ENCODE measurements at regions not wholly inside any gene's neighbourhood (a gene's known extent, or its start where the extent isn't known, plus 50 kb on each side); places are given as distances from the start of the nearest gene placed in this dataset.
"Not testable (repeated sequence)": the region's sequence is repeated elsewhere in the genome, so short reads cannot be mapped to it uniquely, and the experiment has no call there.

DNA sequence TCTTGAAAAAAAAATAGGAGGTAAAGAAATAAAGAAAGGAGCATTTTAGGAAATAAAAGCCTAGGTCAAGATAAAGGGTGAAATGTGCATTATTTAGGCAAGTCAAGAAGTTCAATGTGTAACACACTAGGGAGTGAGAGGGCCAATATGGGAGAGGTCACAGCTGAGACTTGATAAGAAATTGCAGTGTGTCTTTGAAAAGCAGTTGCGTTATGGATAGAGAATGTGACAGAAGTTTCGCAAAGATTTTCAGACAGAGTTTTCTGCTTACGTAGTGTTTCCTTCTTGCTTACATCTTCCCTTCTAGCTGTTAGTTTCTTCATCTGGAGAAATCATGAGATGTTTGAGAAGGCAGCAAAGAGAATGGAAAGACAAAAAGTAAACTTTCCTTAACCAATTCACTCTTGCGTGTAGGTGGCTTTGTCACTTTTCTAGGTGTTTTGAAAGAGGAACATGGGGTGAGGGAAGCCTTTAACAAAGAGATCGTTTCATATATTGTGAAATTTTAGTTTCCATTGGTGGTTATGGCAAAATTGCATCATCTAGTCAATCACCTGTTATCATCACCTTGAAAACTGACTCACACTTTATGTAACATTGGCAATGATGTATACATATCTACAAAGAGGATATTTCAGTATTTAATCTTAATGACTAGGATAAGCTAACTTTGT is 975.5 kb downstream of the OLFM4 start:
- no peak for DNase-seq (ENCODE audit: low read depth in 4 of 4, low spot score in 3 of 4)

GRCh38 chr13:54016542-54016941 is 987.9 kb downstream of the OLFM4 start:
- DNase-seq (ENCODE audit: low read depth in 4 of 4, low spot score in 3 of 4): no peak

- no peak for DNase-seq (ENCODE audit: low read depth in 4 of 4, low spot score in 3 of 4)
Measured at GRCh38 chr13:54018485-54018884, 989.9 kb downstream of the OLFM4 start.

DNA sequence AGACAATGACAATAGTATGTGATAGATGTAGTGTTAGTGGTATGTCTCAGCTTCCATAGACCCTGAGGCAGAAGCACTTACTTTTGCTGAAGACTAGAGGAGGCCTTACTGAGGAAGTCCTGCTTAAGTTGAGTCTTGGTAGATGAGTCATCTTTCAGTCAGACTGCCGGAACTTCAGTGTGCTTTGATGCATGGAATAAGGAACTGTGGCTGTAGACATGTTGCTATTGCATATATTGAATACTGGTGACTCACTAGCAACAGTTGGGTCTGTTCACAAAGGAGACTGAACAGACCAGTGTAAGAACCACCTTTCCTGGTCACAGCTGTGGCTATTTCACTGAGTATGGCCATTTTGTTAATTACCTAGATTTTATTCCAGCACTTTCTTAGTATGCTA is 1000.6 kb downstream of the OLFM4 start:
- no peak for DNase-seq (ENCODE audit: low read depth in 4 of 4, low spot score in 3 of 4)

- no peak for DNase-seq (ENCODE audit: low read depth in 4 of 4, low spot score in 3 of 4)
Measured at GRCh38 chr13:54029720-54030119, 1001.1 kb downstream of the OLFM4 start.

- no peak for DNase-seq (ENCODE audit: low read depth in 4 of 4, low spot score in 3 of 4)
Measured at GRCh38 chr13:54033323-54033861, 1004.8 kb downstream of the OLFM4 start.

- DNase-seq (ENCODE audit: low read depth in 4 of 4, low spot score in 3 of 4): no peak
Measured at GRCh38 chr13:54034047-54034446, 1005.4 kb downstream of the OLFM4 start.

- DNase-seq (ENCODE audit: low read depth in 4 of 4, low spot score in 3 of 4): not testable (repeated sequence)
Measured at GRCh38 chr13:54057416-54057815, 1028.8 kb downstream of the OLFM4 start.

DNA sequence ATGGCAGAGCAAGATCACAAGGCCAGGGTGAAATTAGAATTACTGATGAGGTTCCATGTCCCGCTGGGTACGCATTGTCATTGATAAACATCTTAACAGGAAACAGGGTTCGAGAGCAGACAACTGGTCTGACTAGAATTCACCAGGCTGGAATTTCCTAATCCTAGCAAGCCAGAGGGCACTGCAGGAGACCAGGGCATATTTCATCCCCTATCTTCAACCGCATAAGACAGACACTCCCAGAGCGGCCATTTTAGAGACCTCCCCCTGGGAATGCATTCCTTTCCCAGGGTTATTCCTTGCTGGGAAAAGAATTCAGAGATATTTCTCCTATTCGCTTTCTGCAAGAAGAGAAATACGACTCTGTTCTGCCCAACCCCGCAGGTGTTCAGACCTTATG is 1041.3 kb downstream of the OLFM4 start:
- not testable (repeated sequence) for DNase-seq (ENCODE audit: low read depth in 4 of 4, low spot score in 3 of 4)

DNA sequence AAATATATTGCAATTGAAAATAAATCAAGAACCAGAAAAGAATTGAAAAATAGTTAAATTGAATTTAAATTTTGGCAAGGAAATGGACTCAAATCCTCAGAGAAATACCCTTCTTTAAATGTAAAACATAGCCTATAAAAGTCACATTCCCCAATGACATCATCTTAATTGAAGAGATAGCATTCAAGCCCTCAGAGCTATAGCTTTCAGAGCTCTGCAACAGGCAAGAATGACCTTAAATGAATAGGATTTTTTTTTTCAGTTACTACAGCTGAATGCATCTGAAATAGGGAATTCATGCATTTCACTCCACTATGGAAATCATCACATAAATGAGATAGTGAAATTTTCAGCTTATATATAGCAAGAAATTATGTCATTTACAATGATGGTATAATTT is 1049.0 kb downstream of the OLFM4 start:
- DNase-seq (ENCODE audit: low read depth in 4 of 4, low spot score in 3 of 4): no peak

- no peak for DNase-seq (ENCODE audit: low read depth in 4 of 4, low spot score in 3 of 4)
Measured at GRCh38 chr13:54078271-54078870, 1049.8 kb downstream of the OLFM4 start.

DNA sequence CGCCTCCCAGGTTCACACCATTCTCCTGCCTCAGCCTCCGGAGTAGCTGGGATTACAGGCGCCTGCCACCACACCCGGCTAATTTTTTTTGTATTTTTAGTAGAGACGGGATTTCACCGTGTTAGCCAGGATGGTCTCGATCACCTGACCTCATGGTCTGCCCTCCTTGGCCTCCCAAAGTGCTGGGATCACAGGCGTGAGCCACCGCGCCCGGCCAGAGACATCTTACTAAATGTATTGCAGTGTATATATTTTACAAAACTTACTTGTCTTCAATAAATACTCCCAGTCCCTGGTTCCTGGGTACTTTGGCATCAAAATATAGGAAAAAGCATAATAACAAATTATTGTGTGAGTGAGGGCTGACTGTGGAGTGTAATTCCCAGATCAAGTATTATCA is 1053.7 kb downstream of the OLFM4 start:
- DNase-seq (ENCODE audit: low read depth in 4 of 4, low spot score in 3 of 4): not testable (repeated sequence)

- DNase-seq (ENCODE audit: low read depth in 4 of 4, low spot score in 3 of 4): no peak
Measured at GRCh38 chr13:54091884-54092283, 1063.3 kb downstream of the OLFM4 start.

GRCh38 chr13:54092686-54093085 is 1064.1 kb downstream of the OLFM4 start:
- DNase-seq (ENCODE audit: low read depth in 4 of 4, low spot score in 3 of 4): no peak

GRCh38 chr13:54110597-54110996 is 1082.0 kb downstream of the OLFM4 start:
- no peak for DNase-seq (ENCODE audit: low read depth in 4 of 4, low spot score in 3 of 4)

- DNase-seq (ENCODE audit: low read depth in 4 of 4, low spot score in 3 of 4): no peak
Measured at GRCh38 chr13:54124700-54125099, 1096.1 kb downstream of the OLFM4 start.

DNA sequence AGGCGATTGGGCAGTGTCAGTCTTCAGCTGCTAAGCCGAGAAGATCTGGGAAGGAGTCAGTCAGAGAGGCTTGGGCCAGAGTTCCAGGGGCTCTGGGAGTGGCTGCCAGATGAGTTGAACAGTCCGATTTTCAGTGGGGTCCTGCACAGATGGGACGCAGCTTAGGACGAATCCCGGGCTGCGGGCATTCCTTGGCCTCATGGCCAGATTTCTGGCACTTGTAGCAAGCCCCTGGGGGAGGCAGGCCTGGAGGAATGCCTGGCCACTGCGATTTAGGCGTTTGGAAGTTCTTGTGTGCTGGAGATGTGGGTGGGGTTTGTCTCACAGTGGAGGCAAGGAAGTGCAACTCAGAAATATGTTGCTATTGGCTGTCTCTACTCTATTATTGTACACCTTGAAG is 1102.3 kb downstream of the OLFM4 start:
- not testable (repeated sequence) for DNase-seq (ENCODE audit: low read depth in 4 of 4, low spot score in 3 of 4)

DNA sequence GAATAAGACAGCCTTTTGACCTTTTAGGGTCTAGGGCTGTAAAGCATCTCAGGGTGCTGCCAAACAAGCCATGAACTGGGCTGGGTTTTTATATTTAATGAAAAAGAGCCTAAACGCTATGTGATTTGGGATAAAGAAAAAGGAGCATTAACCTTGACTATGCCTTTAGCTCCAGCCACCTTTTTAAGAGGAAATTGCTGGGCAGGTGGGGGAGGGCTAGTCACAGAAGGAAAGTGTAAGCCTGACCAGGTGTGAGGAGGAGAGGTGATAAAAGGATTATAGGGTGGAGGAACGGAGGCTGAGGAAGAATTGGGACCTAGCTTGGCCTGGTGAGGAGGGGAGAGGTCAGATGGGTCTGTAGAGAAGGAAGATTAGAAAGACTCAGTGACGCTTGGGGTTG is 1102.8 kb downstream of the OLFM4 start:
- not testable (repeated sequence) for DNase-seq (ENCODE audit: low read depth in 4 of 4, low spot score in 3 of 4)

DNA sequence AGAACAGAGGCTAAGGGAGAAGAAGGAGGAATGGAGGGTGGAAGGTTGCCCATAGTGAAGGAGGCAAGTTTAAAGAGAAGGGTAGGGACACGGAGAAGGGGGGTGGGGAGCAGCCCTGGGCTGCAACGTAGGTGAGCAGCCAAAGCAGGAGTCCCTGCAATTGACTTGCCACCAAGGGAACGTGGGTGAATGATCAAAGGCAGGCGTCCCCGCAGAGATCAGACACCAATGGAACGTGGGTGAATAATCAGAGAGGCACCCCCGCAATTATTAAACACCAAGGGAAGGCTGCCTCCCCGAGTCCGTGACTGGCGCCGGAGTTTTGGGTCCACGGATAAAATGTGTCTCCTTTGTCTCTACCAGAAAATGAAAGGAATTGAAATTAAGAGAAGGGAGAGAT is 1103.5 kb downstream of the OLFM4 start:
- not testable (repeated sequence) for DNase-seq (ENCODE audit: low read depth in 4 of 4, low spot score in 3 of 4)

DNA sequence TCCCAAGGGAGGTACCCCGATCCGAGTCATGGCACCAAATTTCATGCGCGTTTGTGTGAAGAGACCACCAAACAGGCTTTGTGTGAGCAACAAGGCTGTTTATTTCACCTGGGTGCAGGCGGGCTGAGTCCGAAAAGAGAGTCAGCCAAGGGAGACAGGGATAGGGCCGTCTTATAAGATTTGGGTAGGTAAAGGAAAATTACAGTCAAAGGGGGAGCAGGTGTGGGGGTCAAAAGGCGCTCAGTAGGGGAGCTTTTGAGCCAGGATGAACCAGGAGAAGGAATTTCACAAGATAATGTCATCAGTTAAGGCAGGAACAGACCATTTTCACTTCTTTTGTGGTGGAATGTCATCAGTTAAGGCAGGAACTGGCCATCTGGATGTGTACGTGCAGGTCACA is 1104.1 kb downstream of the OLFM4 start:
- DNase-seq (ENCODE audit: low read depth in 4 of 4, low spot score in 3 of 4): not testable (repeated sequence)

GRCh38 chr13:54133746-54134145 is 1105.1 kb downstream of the OLFM4 start:
- no peak for DNase-seq (ENCODE audit: low read depth in 4 of 4, low spot score in 3 of 4)

DNA sequence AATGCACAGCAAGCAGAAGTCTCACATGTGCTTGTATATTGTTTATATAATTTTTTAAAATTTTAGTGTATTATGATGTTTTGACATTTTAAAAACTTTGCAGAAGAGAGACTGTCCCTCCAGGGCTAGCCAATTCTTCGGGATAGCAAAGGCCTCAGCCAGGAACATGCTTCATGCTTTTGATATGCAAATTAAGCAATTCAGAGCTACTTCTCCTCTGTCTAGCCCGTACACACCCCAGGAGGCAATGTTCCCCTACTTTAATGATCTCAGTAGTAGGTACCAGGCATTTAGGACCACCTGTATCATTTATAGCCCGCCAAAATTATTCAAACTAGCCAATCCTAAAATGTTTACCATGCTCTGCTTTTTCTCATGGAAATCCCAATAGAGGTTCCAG is 1116.2 kb downstream of the OLFM4 start:
- no peak for DNase-seq (ENCODE audit: low read depth in 4 of 4, low spot score in 3 of 4)
